GM18870 (cell line): ENCODE measurements at regions not wholly inside any gene's neighbourhood (a gene's known extent, or its start where the extent isn't known, plus 50 kb on each side); places are given as distances from the start of the nearest gene placed in this dataset.
"Not testable (repeated sequence)": the region's sequence is repeated elsewhere in the genome, so short reads cannot be mapped to it uniquely, and the experiment has no call there.

Experiments
- ATAC-seq: cut with Tn5 transposase; IDR thresholded peaks from one replicate; pipeline ENCODE4 v1.9.1; 2021; ENCODE audit warnings: moderate library complexity; ENCODE audit not compliant: unreplicated experiment

GRCh38 chr7:67666359-67666758 is 669.7 kb downstream of the TYW1 start:
- not testable (repeated sequence) for ATAC-seq

- ATAC-seq = no peak
Measured at GRCh38 chr7:67671006-67671548, 674.4 kb downstream of the TYW1 start.

- no peak for ATAC-seq
Measured at GRCh38 chr7:67673861-67674260, 677.2 kb downstream of the TYW1 start.

GRCh38 chr7:67674862-67675261 is 678.2 kb downstream of the TYW1 start:
- ATAC-seq = not testable (repeated sequence)

- no peak for ATAC-seq
Measured at GRCh38 chr7:67675971-67676370, 679.3 kb downstream of the TYW1 start.

- no peak for ATAC-seq
Measured at GRCh38 chr7:67678419-67678818, 681.8 kb downstream of the TYW1 start.

GRCh38 chr7:67683628-67684027 is 687.0 kb downstream of the TYW1 start:
- no peak for ATAC-seq

- no peak for ATAC-seq
Measured at GRCh38 chr7:67690700-67691099, 694.1 kb downstream of the TYW1 start.

GRCh38 chr7:67692425-67692824 is 695.8 kb downstream of the TYW1 start:
- ATAC-seq = no peak

GRCh38 chr7:67696124-67696523 is 699.5 kb downstream of the TYW1 start:
- ATAC-seq = no peak

- ATAC-seq = no peak
Measured at GRCh38 chr7:67696878-67697277, 700.2 kb downstream of the TYW1 start.

- no peak for ATAC-seq
Measured at GRCh38 chr7:67698354-67698753, 701.7 kb downstream of the TYW1 start.

- no peak for ATAC-seq
Measured at GRCh38 chr7:67705850-67706249, 709.2 kb downstream of the TYW1 start.

- ATAC-seq = no peak
Measured at GRCh38 chr7:67711706-67712105, 715.1 kb downstream of the TYW1 start.

- ATAC-seq = no peak
Measured at GRCh38 chr7:67713451-67714056, 716.9 kb downstream of the TYW1 start.

GRCh38 chr7:67716729-67717128 is 720.1 kb downstream of the TYW1 start:
- ATAC-seq = no peak

- no peak for ATAC-seq
Measured at GRCh38 chr7:67723591-67723990, 727.0 kb downstream of the TYW1 start.

GRCh38 chr7:67724435-67724834 is 727.8 kb downstream of the TYW1 start:
- no peak for ATAC-seq

- ATAC-seq = no peak
Measured at GRCh38 chr7:67724955-67725354, 728.3 kb downstream of the TYW1 start.

- ATAC-seq = no peak
Measured at GRCh38 chr7:67725423-67725822, 728.8 kb downstream of the TYW1 start.

GRCh38 chr7:67729771-67730170 is 733.1 kb downstream of the TYW1 start:
- ATAC-seq = no peak

GRCh38 chr7:67731704-67732103 is 735.1 kb downstream of the TYW1 start:
- ATAC-seq = no peak

GRCh38 chr7:67732898-67733297 is 736.3 kb downstream of the TYW1 start:
- no peak for ATAC-seq
